Spleen (tissue), 11 donors: ENCODE measurements at regions not wholly inside any gene's neighbourhood (a gene's known extent, or its start where the extent isn't known, plus 50 kb on each side); places are given as distances from the start of the nearest gene placed in this dataset.

Experiments
- DNase-seq: peaks from one replicate; pipeline ENCODE4 v3.0.0-alpha.2; 2020
- H3K27ac ChIP-seq, 8 donors: fragments of 200-600 bp; sonication (generic) in 7 of 8; 1 replicate in 4 of 8; 2 replicates in 4 of 8; pipeline versions ENCODE4 v1.5.0 to v1.8.0; 2016 to 2021; ENCODE audit warnings: inconsistent platforms in 4 of 8, mild to moderate bottlenecking in 4 of 8, moderate library complexity in 1 of 8
- H3K27me3 ChIP-seq, 7 donors: fragments of 200-600 bp; sonication (generic) in 6 of 7; replicated peaks in 1 of 7; 1 replicate in 4 of 7; 2 replicates in 3 of 7; pipeline versions ENCODE4 v1.5.0 to v1.8.0; 2016 to 2021; ENCODE audit warnings: inconsistent platforms in 3 of 7, mild to moderate bottlenecking in 1 of 7
- H3K36me3 ChIP-seq, 6 donors: fragments of 200-600 bp; sonication (generic) in 5 of 6; 1 replicate in 4 of 6; 2 replicates in 2 of 6; pipeline versions ENCODE4 v1.5.0 to v1.8.0; 2016 to 2021; ENCODE audit warnings: inconsistent platforms in 2 of 6
- H3K4me1 ChIP-seq, 6 donors: fragments of 200-600 bp; sonication (generic) in 5 of 6; 1 replicate in 3 of 6; 2 replicates in 3 of 6; pipeline versions ENCODE4 v1.5.0 to v1.8.0; 2016 to 2021; ENCODE audit warnings: inconsistent platforms in 3 of 6
- H3K4me3 ChIP-seq, 8 donors: fragments of 200-600 bp; sonication (generic) in 7 of 8; 1 replicate in 4 of 8; 2 replicates in 4 of 8; pipeline versions ENCODE4 v1.5.0 to v1.8.0; 2016 to 2021; ENCODE audit warnings: inconsistent platforms in 4 of 8, mild to moderate bottlenecking in 4 of 8, moderate library complexity in 2 of 8
- H3K9me3 ChIP-seq, 8 donors: fragments of 200-600 bp; sonication (generic) in 7 of 8; 1 replicate in 4 of 8; 2 replicates in 4 of 8; pipeline versions ENCODE4 v1.5.0 to v1.8.0; 2016 to 2021; ENCODE audit warnings: inconsistent platforms in 4 of 8
- CTCF ChIP-seq, 11 experiments: fragments of 200-600 bp in 7 of 11; fragments of 450-650 bp in 4 of 11; sonication (generic) in 4 of 11; IDR thresholded peaks in 8 of 11; conservative IDR thresholded peaks in 3 of 11; 1 replicate in 7 of 11; 2 replicates in 4 of 11; pipeline versions ENCODE4 v1.4.0 to v1.8.0; 2016 to 2021; ENCODE audit warnings: antibody characterized with exemption in 11 of 11, inconsistent platforms in 4 of 11, mild to moderate bottlenecking in 1 of 11
- POLR2A ChIP-seq, 3 donors: fragments of 450-650 bp; IDR thresholded peaks; one replicate each; pipeline ENCODE4 v1.5.1; 2017; ENCODE audit warnings: antibody characterized with exemption in 3 of 3, mild to moderate bottlenecking in 1 of 3
- POLR2AphosphoS5 ChIP-seq, 3 donors: sonication (generic); formaldehyde crosslinking; IDR thresholded peaks; one replicate each; pipeline ENCODE4 v1.5.1; 2017; ENCODE audit warnings: antibody characterized with exemption in 3 of 3
- WGBS, 5 donors: extraction: QIAGEN DNeasy Blood & Tissue Kit in 3 of 5; methylation state at CpG; one replicate each; pipeline versions ENCODE4 v1.1.5 to v1.1.7; 2013 to 2018; 5-methylcytosine and 5-hydroxymethylcytosine counted together
- intact Hi-C: fragments of 100-400 bp; cut with DNase I; formaldehyde crosslinking; loops from one replicate; pipeline ENCODE4 v1.15.0; 2023; ENCODE audit warnings: low total_unique reads
- donor health status: healthy with polysubstance abuse.
- donor health status: DM: no; HTN: no; CAD: no; lungs with moderate emphysema.
- donor health status: DM: no; HTN: no; CAD: no.
- donor health status: Bipolar disorder and iron deficiency.
- donor health status: healthy.
- donor health status: DM: no; HTN: no; CAD: no.
- donor health status: DM: yes; HTN: yes; CAD: no.

- H3K27me3 ChIP-seq: no peaks in the 10 kb centered on the region
- TF ChIP-seq CTCF (IDR thresholded peaks at IDR 0.05 in 8 of 11, conservative IDR thresholded peaks at IDR 0.05 in 3 of 11) (no peak), POLR2AphosphoS5 (IDR thresholded peaks at IDR 0.05) (no peak), POLR2A (IDR thresholded peaks at IDR 0.05) (no peak)
- no peak for DNase-seq
- no peaks in the 10 kb centered on the region for H3K36me3 ChIP-seq
- no peaks in the 10 kb centered on the region for H3K4me1 ChIP-seq
- H3K9me3 ChIP-seq: peaks cover 0 to 9% (median 0%) of the 10 kb centered on the region in 8 donors
- intact Hi-C loops: no loop called here
- H3K27ac ChIP-seq: no peak overlapping the region
- 64 to 84% (median 71%) methylated on average over 2 of the region's 2 CpGs for WGBS, 5 donors
- H3K4me3 ChIP-seq: no peak overlapping the region
These were observed 277.7 kb upstream of the DDHD1 start for GRCh38 chr14:53430870-53431269.

GRCh38 chr14:53412819-53413675, 259.9 kb upstream of the DDHD1 start:
- Histone ChIP-seq H3K27me3 (no peaks in the 10 kb centered on the region), H3K36me3 (no peaks in the 10 kb centered on the region), H3K27ac (no peak overlapping the region), H3K9me3 (peaks cover 0 to 19% (median 4%) of the 10 kb centered on the region in 8 donors), H3K4me1 (no peaks in the 10 kb centered on the region), H3K4me3 (no peak overlapping the region)
- no peak for DNase-seq
- WGBS, 5 donors: 69 to 82% (median 79%) methylated on average over 1 of the region's 1 CpG
- TF ChIP-seq POLR2A (IDR thresholded peaks at IDR 0.05): no peak
- TF ChIP-seq CTCF (IDR thresholded peaks at IDR 0.05 in 8 of 11, conservative IDR thresholded peaks at IDR 0.05 in 3 of 11): no peak
- intact Hi-C loops: no loop called here

- no peaks in the 10 kb centered on the region for H3K27me3 ChIP-seq
These were observed 258.0 kb upstream of the DDHD1 start for GRCh38 chr14:53411125-53411524.

More at GRCh38 chr14:53411125-53411524, 258.0 kb upstream of the DDHD1 start:
- Histone ChIP-seq H3K27ac (no peak overlapping the region), H3K36me3 (no peaks in the 10 kb centered on the region), H3K4me1 (no peaks in the 10 kb centered on the region), H3K9me3 (peaks cover 0 to 4% (median 0%) of the 10 kb centered on the region in 8 donors), H3K4me3 (no peak overlapping the region)
- DNase-seq: no peak
- no peak for TF ChIP-seq CTCF (IDR thresholded peaks at IDR 0.05 in 8 of 11, conservative IDR thresholded peaks at IDR 0.05 in 3 of 11)
- WGBS, 5 donors: 57 to 83% (median 75%) methylated on average over 4 of the region's 4 CpGs
- intact Hi-C loops: no loop called here
